Erythroblast (primary cell): ENCODE measurements at regions not wholly inside any gene's neighbourhood (a gene's known extent, or its start where the extent isn't known, plus 50 kb on each side); places are given as distances from the start of the nearest gene placed in this dataset.

Experiments
- DNase-seq, 2 experiments: peaks; one replicate each; lab custom pipeline; 2025; lab: John Stamatoyannopoulos, UW
- GATA1 ChIP-seq: IDR thresholded peaks from 2 replicates; pipeline ENCODE4 v1.6.1; 2011; ENCODE audit warnings: low read depth, mild to moderate bottlenecking, control low read depth, low read length, moderate library complexity
- POLR2A ChIP-seq: IDR thresholded peaks from 2 replicates; pipeline ENCODE4 v1.6.1; 2011; ENCODE audit warnings: mild to moderate bottlenecking, low read length

DNA sequence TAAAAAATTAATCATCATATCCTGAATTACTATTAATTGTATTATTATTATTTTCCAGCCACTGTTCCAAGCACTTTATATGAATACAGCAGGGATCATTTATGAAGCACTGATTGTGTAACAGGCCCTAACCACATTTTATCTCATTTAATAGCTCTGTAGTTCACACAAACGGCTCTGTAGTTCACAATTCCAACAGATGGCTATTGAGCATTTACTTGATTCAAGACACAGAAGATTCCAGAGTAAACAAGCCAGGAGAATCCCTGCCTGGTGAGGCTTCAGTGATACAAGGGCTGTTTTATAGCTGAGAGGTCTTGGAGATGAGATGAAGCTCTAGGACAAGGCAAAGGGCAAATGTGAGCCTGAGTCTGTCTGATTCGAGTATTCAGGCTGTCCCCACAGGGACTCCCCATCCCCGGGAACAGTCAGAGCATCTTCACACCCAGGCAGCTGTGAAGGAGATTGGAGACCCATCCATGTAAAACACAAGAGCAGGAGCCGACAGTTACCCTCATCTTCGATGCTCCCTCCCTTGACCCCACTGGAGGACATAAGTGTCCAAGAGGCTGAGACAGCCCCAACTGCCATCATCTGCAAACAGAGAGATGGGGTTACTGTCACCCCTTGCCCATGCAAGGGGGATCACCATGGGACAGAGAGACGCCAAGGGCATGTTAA, 222.5 kb downstream of the MN1 start:
- DNase-seq = no peak
- TF ChIP-seq POLR2A = no peak
- no peak for TF ChIP-seq GATA1

DNA sequence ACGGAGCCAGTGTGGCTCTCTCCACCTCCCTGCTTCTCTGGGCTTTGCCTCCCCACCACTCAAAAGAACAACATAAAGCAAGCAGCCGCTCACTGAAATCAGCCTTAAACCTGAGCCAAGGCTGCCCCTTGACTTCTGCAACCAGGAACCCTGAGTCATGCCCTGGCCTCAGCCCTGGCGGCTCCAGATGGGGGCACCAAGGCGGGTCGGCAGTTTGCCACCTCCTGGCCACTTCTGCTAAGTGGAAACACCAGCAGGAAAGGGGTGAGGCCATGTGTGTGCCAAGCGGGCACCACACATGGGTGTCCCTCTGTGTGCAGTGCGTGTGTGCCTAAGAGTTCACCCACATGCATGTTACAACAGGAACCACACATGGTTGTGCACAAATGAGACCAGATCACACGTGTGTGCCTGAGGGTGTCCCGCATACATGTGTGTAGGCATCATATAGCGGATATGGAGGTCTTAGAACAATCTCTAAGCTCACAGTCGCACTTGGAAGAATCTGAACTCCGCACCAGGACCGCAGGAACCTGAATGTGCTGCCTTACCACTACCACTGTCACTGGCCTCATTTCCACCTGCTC, 221.2 kb downstream of the MN1 start:
- TF ChIP-seq POLR2A (no peak), GATA1 (no peak)
- DNase-seq = no peak

DNA sequence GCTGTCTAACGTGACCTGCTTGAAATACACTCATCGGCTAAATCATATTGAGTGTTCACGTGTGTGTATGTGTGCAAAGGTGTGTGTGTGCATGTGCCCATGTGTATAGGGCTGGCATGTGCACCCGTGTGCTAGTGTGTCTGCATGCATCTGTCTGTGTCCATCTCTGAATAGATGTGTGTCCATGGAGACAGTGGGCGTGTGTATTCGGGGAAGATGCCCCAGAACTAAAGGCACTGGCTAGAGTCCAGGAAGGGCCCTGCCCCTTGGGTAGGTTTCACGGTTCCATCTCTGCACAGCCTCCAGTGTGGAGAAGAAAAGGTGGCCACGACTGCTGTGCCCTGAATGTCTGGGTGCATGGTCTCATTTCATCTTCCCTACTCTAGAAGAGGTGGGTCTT, 220.3 kb downstream of the MN1 start:
- no peak for TF ChIP-seq POLR2A
- no peak for TF ChIP-seq GATA1
- no peak for DNase-seq

DNA sequence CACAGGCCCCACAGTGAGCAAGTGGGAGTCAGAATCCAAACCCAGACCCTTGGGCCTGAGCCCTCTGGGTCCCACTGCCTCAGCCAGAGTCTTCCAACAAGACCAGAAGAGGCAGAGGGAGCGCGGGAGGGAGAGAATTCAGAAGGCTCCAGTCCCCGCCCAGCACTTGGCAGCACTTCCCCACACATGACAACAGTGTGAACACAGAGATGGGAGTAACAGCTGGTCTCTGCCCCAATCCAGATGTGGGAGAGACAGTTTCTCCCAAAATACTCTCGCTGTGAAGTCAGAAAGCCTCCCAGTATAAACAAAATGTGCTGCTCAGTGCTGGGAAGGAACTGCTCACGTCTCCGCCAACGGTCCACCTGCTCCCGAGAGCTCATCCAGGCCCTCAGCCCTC, 219.9 kb downstream of the MN1 start:
- DNase-seq = no peak
- TF ChIP-seq POLR2A = no peak
- TF ChIP-seq GATA1 = no peak

DNA sequence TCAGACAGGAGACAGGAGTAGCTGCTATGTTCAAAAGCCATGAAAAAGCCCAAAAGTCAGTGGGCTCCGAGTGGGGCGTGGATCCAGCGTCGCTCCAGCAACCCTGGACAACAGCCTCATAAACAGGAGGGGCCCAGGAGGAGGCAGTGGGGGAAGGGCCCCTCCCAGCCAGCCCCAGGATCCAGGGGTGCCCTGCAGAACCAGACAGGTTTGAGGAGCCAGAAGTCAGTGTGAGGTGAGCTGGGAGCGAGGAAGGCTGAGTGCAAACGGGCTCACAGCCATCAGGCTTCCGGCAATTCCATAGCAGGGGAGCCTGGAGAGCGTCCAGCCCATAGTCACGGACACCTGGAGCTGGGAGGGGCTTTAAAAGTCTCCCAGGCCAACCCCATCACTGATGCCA, 217.7 kb downstream of the MN1 start:
- TF ChIP-seq POLR2A = no peak
- no peak for TF ChIP-seq GATA1
- DNase-seq = no peak

GRCh38 chr22:27585141-27585540, 216.4 kb downstream of the MN1 start:
- no peak for DNase-seq

GRCh38 chr22:27588268-27588667, 213.3 kb downstream of the MN1 start:
- DNase-seq = no peak
- no peak for TF ChIP-seq POLR2A

More at GRCh38 chr22:27585141-27585540, 216.4 kb downstream of the MN1 start:
- TF ChIP-seq POLR2A = no peak

DNA sequence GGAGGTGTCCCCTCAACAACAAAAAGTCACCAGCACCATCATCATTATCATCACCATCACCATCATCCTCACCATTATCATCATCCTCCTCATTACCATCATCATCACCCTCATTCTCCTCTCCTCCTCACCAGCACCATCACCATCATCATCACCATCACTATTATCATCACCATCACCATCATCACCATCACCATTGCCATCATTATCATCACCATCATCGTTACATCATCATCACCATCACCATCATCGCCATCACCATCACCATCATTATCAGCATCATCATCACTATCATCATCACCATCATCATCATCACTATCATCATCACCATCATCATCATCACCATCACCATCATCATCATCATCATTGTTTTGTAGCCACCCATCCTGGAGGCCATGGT, 212.6 kb downstream of the MN1 start:
- TF ChIP-seq GATA1 = no peak
- TF ChIP-seq POLR2A = no peak
- no peak for DNase-seq

DNA sequence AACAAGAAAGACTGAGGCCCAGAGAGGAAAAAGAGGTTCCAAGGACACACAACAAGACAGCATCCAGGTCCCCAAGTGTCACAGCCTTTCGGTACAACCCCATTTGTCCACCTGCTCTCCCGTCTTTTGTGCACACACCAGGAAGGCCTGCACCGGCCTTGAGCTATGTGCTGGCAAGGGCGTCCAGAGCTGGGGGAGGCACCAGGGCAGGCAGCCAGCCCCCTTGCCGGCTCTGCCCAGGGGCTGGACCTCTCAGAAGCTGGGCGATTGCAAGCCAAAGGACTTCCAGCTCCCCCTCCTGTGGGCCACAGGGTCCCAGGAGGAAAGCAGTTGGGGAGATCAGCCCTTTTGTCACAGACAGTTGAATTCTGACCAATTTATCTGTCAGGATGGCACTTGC, 210.5 kb downstream of the MN1 start:
- no peak for TF ChIP-seq GATA1
- no peak for DNase-seq

- DNase-seq = no peak
- TF ChIP-seq POLR2A (no peak), GATA1 (no peak)
Measured at GRCh38 chr22:27593378-27593777, 208.2 kb downstream of the MN1 start.

DNA sequence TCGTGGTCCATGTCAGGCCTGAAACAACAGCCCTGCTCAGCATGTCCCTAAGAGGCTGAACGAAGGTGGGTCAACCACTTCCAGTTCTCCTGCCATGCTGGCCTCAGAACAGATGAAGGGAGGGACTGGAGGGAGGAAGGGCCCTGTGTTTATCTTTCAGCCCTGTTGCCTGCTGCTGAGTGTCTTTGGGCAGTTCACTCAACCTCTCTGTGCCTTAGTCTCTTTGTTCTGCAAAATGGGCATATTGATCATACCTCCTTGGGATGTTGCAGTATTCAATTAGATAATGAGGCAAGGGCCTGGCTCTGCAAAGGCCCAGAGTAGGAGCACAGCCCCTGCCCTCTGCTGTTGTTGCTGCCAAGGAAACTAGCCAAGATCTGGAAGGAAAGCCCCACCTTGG, 207.5 kb downstream of the MN1 start:
- DNase-seq = no peak
- no peak for TF ChIP-seq POLR2A
- TF ChIP-seq GATA1 = no peak

- DNase-seq = peak; percentile 65 to 86
- TF ChIP-seq POLR2A = no peak
- TF ChIP-seq GATA1 = no peak
Measured at GRCh38 chr22:27594474-27595134, 207.0 kb downstream of the MN1 start.

GRCh38 chr22:27596133-27596870, 205.3 kb downstream of the MN1 start:
- TF ChIP-seq POLR2A (no peak), GATA1 (no peak)
- DNase-seq = no peak
